B cell (primary cell): ENCODE measurements at regions not wholly inside any gene's neighbourhood (a gene's known extent, or its start where the extent isn't known, plus 50 kb on each side); places are given as distances from the start of the nearest gene placed in this dataset.

Experiments used
- EZH2 ChIP-seq: IDR thresholded peaks from 2 replicates; pipeline ENCODE4 v1.6.1; 2012; ENCODE audit warnings: borderline replicate concordance, low read depth, mild to moderate bottlenecking, moderate library complexity, low read length; ENCODE audit not compliant: insufficient read depth, poor library complexity, severe bottlenecking
- TF ChIP-seq, protein P1 (sequence below): fragments of 200-600 bp; IDR thresholded peaks from one replicate; pipeline ENCODE4 v1.8.0; 2022; ENCODE audit warnings: antibody characterized with exemption, mild to moderate bottlenecking

DNA sequence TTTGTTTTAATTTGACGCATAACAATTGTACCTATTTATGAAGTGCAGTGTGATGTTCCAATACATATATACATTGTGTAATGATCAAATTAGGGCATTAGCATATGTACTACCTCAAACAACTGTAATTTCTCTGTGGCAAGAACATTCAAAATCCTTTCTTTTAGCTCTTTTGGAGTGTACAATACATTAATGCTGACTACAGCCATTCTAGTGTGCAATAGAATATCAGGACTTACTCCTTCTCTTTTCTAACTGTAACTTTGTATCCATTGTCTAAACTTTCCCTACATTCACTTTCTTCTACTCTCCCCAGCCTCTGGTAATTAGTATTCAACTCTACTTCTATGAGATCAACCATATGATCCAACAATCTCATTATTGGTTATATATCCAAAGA lies 1177.4 kb downstream of the KCNT2 start:
- TF ChIP-seq, protein P1, sequence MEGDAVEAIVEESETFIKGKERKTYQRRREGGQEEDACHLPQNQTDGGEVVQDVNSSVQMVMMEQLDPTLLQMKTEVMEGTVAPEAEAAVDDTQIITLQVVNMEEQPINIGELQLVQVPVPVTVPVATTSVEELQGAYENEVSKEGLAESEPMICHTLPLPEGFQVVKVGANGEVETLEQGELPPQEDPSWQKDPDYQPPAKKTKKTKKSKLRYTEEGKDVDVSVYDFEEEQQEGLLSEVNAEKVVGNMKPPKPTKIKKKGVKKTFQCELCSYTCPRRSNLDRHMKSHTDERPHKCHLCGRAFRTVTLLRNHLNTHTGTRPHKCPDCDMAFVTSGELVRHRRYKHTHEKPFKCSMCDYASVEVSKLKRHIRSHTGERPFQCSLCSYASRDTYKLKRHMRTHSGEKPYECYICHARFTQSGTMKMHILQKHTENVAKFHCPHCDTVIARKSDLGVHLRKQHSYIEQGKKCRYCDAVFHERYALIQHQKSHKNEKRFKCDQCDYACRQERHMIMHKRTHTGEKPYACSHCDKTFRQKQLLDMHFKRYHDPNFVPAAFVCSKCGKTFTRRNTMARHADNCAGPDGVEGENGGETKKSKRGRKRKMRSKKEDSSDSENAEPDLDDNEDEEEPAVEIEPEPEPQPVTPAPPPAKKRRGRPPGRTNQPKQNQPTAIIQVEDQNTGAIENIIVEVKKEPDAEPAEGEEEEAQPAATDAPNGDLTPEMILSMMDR = no peak
- no peak for TF ChIP-seq EZH2
